Fibroblast of villous mesenchyme (primary cell): ENCODE measurements at regions not wholly inside any gene's neighbourhood (a gene's known extent, or its start where the extent isn't known, plus 50 kb on each side); places are given as distances from the start of the nearest gene placed in this dataset.

Experiments used
- DNase-seq: peaks from one replicate; pipeline ENCODE4 v3.0.0-alpha.2; 2010; ENCODE audit warnings: low read depth
- H3K4me3 ChIP-seq: 2 replicates; pipeline ENCODE4 v1.5.1; 2011; ENCODE audit warnings: low read depth, mild to moderate bottlenecking, low read length
- CTCF ChIP-seq: IDR thresholded peaks from 2 replicates; pipeline ENCODE4 v1.5.1; 2012; ENCODE audit warnings: low read depth, mild to moderate bottlenecking, low read length; ENCODE audit not compliant: insufficient read depth

GRCh38 chr2:6770006-6770405 is 95.7 kb downstream of the CMPK2 start:
- H3K4me3 ChIP-seq, result no peak overlapping the region
- no peak for TF ChIP-seq CTCF
- DNase-seq, result no peak

DNA sequence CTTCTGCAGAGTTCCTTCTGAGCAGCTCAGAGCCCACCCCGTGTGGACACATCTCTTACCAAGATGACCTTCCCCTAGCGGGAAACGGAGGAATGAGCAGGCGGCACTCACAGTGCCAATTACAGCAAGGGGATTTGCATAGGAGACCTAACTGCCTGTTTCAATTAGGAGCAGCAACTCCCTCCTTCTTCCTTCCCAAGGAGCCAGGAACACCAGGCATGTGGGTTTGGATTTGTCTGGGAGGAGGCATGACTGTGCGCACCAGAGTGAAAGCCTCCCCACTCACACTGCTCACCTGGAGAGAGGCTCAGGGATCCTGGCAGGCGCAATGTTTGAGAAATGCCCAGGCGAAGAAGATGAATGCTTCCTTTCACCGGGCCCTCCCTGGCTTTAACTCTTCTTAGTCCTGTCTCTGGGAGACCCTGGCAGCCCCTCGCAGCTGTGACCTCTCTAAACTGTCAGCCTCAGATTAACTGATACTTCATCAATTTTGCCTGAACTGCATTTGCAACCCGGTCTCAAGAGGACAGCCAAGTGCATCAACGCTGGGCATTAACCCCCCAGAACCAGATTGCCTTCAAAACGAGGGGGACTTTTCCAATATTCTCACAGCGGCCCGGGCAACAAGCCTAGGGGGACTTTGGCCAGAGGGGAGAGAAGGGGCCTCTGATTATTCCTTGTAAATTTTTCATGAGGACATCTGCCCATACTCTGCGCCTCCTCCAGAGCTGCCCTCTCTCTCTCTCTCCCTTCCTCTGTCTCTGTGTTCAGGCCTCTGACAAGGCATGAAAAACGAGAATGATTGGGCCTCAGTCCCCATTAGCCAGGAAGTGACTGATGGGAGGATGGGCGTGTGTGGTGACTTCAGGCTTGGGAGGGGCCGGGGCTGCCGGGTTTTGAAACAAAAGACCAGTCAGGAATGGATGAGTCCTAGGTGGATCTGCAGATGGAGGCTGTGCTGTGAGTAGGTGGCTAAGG is 93.8 kb downstream of the CMPK2 start:
- TF ChIP-seq CTCF, result no peak
- no peak overlapping the region for H3K4me3 ChIP-seq
- no peak for DNase-seq

GRCh38 chr2:6773007-6773693 is 92.6 kb downstream of the CMPK2 start:
- peak; percentile 94 for TF ChIP-seq CTCF
- peak; percentile 13 for DNase-seq
- no peak overlapping the region for H3K4me3 ChIP-seq

GRCh38 chr2:6773694-6774044 is 92.0 kb downstream of the CMPK2 start:
- no peak overlapping the region for H3K4me3 ChIP-seq
- no peak for TF ChIP-seq CTCF
- DNase-seq, result no peak

- TF ChIP-seq CTCF, result no peak
- DNase-seq, result no peak
- no peak overlapping the region for H3K4me3 ChIP-seq
These were observed 89.6 kb downstream of the CMPK2 start for GRCh38 chr2:6776125-6776524.

GRCh38 chr2:6777626-6778025 is 88.1 kb downstream of the CMPK2 start:
- TF ChIP-seq CTCF, result no peak
- H3K4me3 ChIP-seq, result no peak overlapping the region

More at GRCh38 chr2:6777626-6778025, 88.1 kb downstream of the CMPK2 start:
- no peak for DNase-seq
